Adrenal gland (tissue), 9 donors: ENCODE measurements at regions not wholly inside any gene's neighbourhood (a gene's known extent, or its start where the extent isn't known, plus 50 kb on each side); places are given as distances from the start of the nearest gene placed in this dataset.
A peak's percentile ranks its signal among the peaks of the same experiment; 100 is the strongest.

Experiments used
- DNase-seq, 7 donors: peaks; one replicate each; pipeline ENCODE4 v3.0.0-alpha.2; 2019 to 2020
- H3K27ac ChIP-seq, 5 donors: fragments of 200-600 bp; sonication (generic) in 4 of 5; 1 replicate in 3 of 5; 2 replicates in 2 of 5; pipeline versions ENCODE4 v1.5.1 to v1.8.0; 2016 to 2020; ENCODE audit warnings: mild to moderate bottlenecking in 1 of 5
- H3K27me3 ChIP-seq: fragments of 200-600 bp; 2 replicates; pipeline ENCODE4 v1.8.0; 2021
- H3K36me3 ChIP-seq, 2 donors: fragments of 200-600 bp; replicated peaks in 1 of 2; 1 replicate in 1 of 2; 2 replicates in 1 of 2; pipeline versions ENCODE4 v1.5.1 to v1.8.0; 2018 to 2022
- H3K4me1 ChIP-seq, 2 donors: fragments of 200-600 bp; replicated peaks in 1 of 2; 1 replicate in 1 of 2; 2 replicates in 1 of 2; pipeline versions ENCODE4 v1.5.1 to v1.8.0; 2018 to 2021
- H3K4me3 ChIP-seq, 4 donors: fragments of 200-600 bp; sonication (generic) in 3 of 4; one replicate each; pipeline ENCODE4 v1.5.1; 2016 to 2018
- H3K9me3 ChIP-seq, 3 donors: fragments of 200-600 bp; sonication (generic) in 1 of 3; replicated peaks in 1 of 3; 1 replicate in 2 of 3; 2 replicates in 1 of 3; pipeline versions ENCODE4 v1.5.1 to v1.8.0; 2016 to 2021
- CTCF ChIP-seq, 6 experiments: fragments of 450-650 bp in 4 of 6; fragments of 200-600 bp in 2 of 6; sonication (generic) in 1 of 6; IDR thresholded peaks; 1 replicate in 5 of 6; 2 replicates in 1 of 6; pipeline versions ENCODE4 v1.5.1 to v1.8.0; 2016 to 2021; ENCODE audit warnings: antibody characterized with exemption in 6 of 6, mild to moderate bottlenecking in 2 of 6, moderate library complexity in 1 of 6
- POLR2A ChIP-seq, 2 donors: fragments of 450-650 bp; IDR thresholded peaks; one replicate each; pipeline ENCODE4 v1.6.1; 2017; ENCODE audit warnings: antibody characterized with exemption in 2 of 2, mild to moderate bottlenecking in 2 of 2, moderate library complexity in 1 of 2
- WGBS, 4 donors: extraction: QIAGEN DNeasy Blood & Tissue Kit in 2 of 4; methylation state at CpG; one replicate each; pipeline versions ENCODE4 v1.1.5 to v1.1.7; 2013 to 2017; 5-methylcytosine and 5-hydroxymethylcytosine counted together
- intact Hi-C, 2 donors: fragments of 100-400 bp; cut with DNase I; formaldehyde crosslinking; loops; one replicate each; pipeline versions ENCODE4 v1.14.1 to v1.15.0; 2022 to 2023
- donor health status: healthy with polysubstance abuse.
- donor health status: Bipolar disorder and iron deficiency.
- donor health status: DM: yes; HTN: yes; CAD: no.
- donor health status: DM: no; HTN: no; CAD: no.
- donor health status: DM: no; HTN: no; CAD: no.

- H3K27ac ChIP-seq: no peak overlapping the region
- no peak overlapping the region for H3K4me3 ChIP-seq
- no peaks in the 10 kb centered on the region for H3K27me3 ChIP-seq
- peak; percentile 85 to 96 (median 92) for DNase-seq
- TF ChIP-seq POLR2A (IDR thresholded peaks at IDR 0.05) (no peak), CTCF (IDR thresholded peaks at IDR 0.05) (peak; percentile 95 to 99 (median 98))
- peaks cover 3 to 16% of the 10 kb centered on the region in 2 donors for H3K4me1 ChIP-seq
- H3K36me3 ChIP-seq: no peaks in the 10 kb centered on the region
- intact Hi-C loops: loop anchor here (2.0 to 5.0 kb wide), 2 partner anchors 209 to 211 kb away; no protein-coding TSS in a partner anchor
- no peaks in the 10 kb centered on the region for H3K9me3 ChIP-seq
- WGBS, 4 donors: 23 to 32% (median 26%) methylated on average over 10 to 14 of the region's 14 CpGs
Observed at GRCh38 chr9:113657765-113658544, 194.4 kb downstream of the RGS3 start.

DNA sequence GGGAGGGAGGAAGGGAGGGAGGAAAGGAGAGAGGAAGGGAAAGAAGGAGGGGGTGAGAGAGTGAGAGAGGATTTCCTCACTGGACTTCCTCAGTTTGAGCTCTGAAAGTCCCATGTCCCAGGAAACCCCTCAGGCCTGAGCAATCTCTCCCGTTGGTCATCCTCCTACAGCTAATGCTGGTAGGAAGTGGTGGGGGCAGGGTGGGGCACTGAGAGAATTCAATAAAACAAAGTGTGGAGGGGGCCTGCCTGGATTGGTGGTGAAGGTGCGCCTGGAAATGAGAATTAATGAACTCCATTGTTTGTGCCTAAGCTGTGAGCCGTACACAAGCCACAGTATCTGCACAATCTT, 195.0 kb downstream of the RGS3 start:
- Histone ChIP-seq H3K4me3 (no peak overlapping the region), H3K27ac (no peak overlapping the region), H3K4me1 (peaks cover 3 to 16% of the 10 kb centered on the region in 2 donors), H3K9me3 (no peaks in the 10 kb centered on the region), H3K36me3 (no peaks in the 10 kb centered on the region), H3K27me3 (no peaks in the 10 kb centered on the region)
- intact Hi-C loops: loop anchor here in 1 of 2 donors (5.0 kb wide), 1 partner anchor 211 kb away; no protein-coding TSS in a partner anchor
- peak in 4 of 7 donors; percentile 10 to 47 (median 16) for DNase-seq
- WGBS, 4 donors: 46 to 59% (median 54%) methylated on average over 3 of the region's 3 CpGs
- TF ChIP-seq POLR2A (IDR thresholded peaks at IDR 0.05) (no peak), CTCF (IDR thresholded peaks at IDR 0.05) (no peak)

DNA sequence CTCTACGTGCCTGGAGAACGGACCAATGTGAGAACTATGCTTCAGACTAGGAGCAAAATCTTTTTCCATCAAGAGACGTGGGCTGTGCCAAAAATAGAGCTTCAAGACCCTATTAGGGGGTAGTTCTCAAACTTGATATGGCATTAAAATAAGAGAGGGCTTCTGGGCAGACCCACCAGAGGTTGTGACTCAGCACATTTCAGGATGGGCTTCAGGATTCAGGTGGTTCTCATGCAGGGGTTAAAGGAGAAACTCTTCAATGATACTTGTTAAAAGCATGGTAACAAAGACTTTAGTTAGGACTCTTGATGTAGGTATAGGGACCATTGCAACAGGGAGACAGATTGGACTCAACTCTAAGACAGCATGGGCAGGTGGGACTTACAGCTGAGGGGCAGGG, 195.5 kb downstream of the RGS3 start:
- DNase-seq: peak in 1 of 7 donors; percentile 25
- Histone ChIP-seq H3K27ac (no peak overlapping the region), H3K9me3 (no peaks in the 10 kb centered on the region), H3K4me1 (peaks cover 3 to 21% of the 10 kb centered on the region in 2 donors), H3K27me3 (no peaks in the 10 kb centered on the region), H3K4me3 (no peak overlapping the region), H3K36me3 (no peaks in the 10 kb centered on the region)
- TF ChIP-seq POLR2A (IDR thresholded peaks at IDR 0.05): no peak
- TF ChIP-seq CTCF (IDR thresholded peaks at IDR 0.05): no peak
- intact Hi-C loops: loop anchor here in 1 of 2 donors (5.0 kb wide), 1 partner anchor 212 kb away; no protein-coding TSS in a partner anchor
- WGBS, 4 donors: 74 to 79% (median 76%) methylated on average over 3 of the region's 3 CpGs

DNA sequence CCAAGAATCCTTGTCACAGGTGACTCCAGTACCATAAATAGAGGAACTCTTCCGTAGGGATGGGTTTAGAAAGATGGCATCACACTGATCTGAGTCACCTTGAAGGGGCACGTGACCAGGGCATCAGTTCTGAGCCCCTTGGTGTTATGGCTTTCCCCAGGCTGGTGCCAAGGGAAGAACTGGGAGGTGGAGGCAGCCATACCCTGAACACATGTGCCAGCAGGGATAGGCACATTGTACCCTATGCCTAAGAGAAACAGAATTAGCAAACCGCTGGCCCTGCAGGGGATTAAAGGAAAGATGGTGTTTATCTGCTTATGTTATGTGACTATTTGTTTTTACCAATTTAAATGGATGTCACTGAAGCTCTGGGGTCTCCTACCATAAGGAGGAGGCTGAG, 196.2 kb downstream of the RGS3 start:
- no peak for TF ChIP-seq CTCF (IDR thresholded peaks at IDR 0.05)
- TF ChIP-seq POLR2A (IDR thresholded peaks at IDR 0.05): no peak
- DNase-seq: peak in 3 of 7 donors; percentile 10 to 36 (median 17)
- Histone ChIP-seq H3K4me3 (no peak overlapping the region), H3K27me3 (no peaks in the 10 kb centered on the region), H3K27ac (no peak overlapping the region), H3K9me3 (no peaks in the 10 kb centered on the region), H3K36me3 (no peaks in the 10 kb centered on the region), H3K4me1 (peaks cover 3 to 19% of the 10 kb centered on the region in 2 donors)
- 54 to 73% (median 57%) methylated on average over 3 of the region's 3 CpGs for WGBS, 4 donors
- intact Hi-C loops: loop anchor here in 1 of 2 donors (5.0 kb wide), 1 partner anchor 212 kb away; no protein-coding TSS in a partner anchor
